Motor neuron (in vitro differentiated cells): ENCODE measurements at regions not wholly inside any gene's neighbourhood (a gene's known extent, or its start where the extent isn't known, plus 50 kb on each side); places are given as distances from the start of the nearest gene placed in this dataset.
"Not testable (repeated sequence)": the region's sequence is repeated elsewhere in the genome, so short reads cannot be mapped to it uniquely, and the experiment has no call there.

Experiments
- ATAC-seq, 8 experiments: fragments of 200-7000 bp; cut with Tn5 transposase; replicated peaks in 6 of 8; 2 replicates each; pipeline ENCODE4 v1.8.0; 2021; ENCODE audit warnings: mild to moderate bottlenecking in 8 of 8, moderate library complexity in 8 of 8
- H3K27ac ChIP-seq, 2 donors: fragments of 250-450 bp; sonication (Bioruptor Pico); 2 replicates each; pipeline ENCODE4 v1.9.0; 2021; ENCODE audit warnings: antibody characterized with exemption in 2 of 2, mild to moderate bottlenecking in 2 of 2, moderate library complexity in 1 of 2
- H3K4me1 ChIP-seq, 2 donors: fragments of 250-450 bp; sonication (Bioruptor Pico); replicated peaks in 1 of 2; 2 replicates each; pipeline ENCODE4 v1.6.1; 2021; ENCODE audit warnings: antibody characterized with exemption in 2 of 2, mild to moderate bottlenecking in 2 of 2, moderate library complexity in 1 of 2
- H3K4me3 ChIP-seq, 5 donors: fragments of 250-450 bp; sonication (Bioruptor Pico); 2 replicates each; pipeline ENCODE4 v1.9.0; 2021; ENCODE audit warnings: antibody characterized with exemption in 5 of 5, mild to moderate bottlenecking in 5 of 5, moderate library complexity in 4 of 5
- WGBS, 10 experiments: fragments of 450-650 bp; shearing (Covaris generic); methylation state at CpG; one replicate each; pipeline ENCODE4 v1.0.0; 2022; 5-methylcytosine and 5-hydroxymethylcytosine counted together
- in situ Hi-C, 9 experiments: fragments of 400-800 bp; cut with MboI; loops; one replicate each; pipeline ENCODE4 v1.15.0; 2021; ENCODE audit warnings: low sequenced_read_pairs in 9 of 9, low pct_unique_long_range_greater_than_20kb in 2 of 9; ENCODE audit not compliant: unreplicated experiment in 9 of 9

GRCh38 chr2:87439617-87440204 lies 308.2 kb upstream of the PLGLB2 start:
- H3K27ac ChIP-seq, H3K4me1 ChIP-seq, H3K4me3 ChIP-seq, in situ Hi-C loops: not testable (repeated sequence)
- ATAC-seq: peak in 6 of 8 experiments; percentile 39 to 97 (median 80)
- no CpG with 5 or more reads among the region's 7 CpGs for WGBS, 10 experiments

GRCh38 chr2:87440650-87441049 lies 307.2 kb upstream of the PLGLB2 start:
- H3K4me1 ChIP-seq, H3K4me3 ChIP-seq, H3K27ac ChIP-seq, in situ Hi-C loops: not testable (repeated sequence)
- ATAC-seq: peak in 2 of 8 experiments; percentile 56 to 84
- no CpG with 5 or more reads among the region's 2 CpGs for WGBS, 10 experiments

GRCh38 chr2:87441375-87441774 lies 306.5 kb upstream of the PLGLB2 start:
- H3K4me3 ChIP-seq, H3K27ac ChIP-seq, H3K4me1 ChIP-seq, in situ Hi-C loops, ATAC-seq: not testable (repeated sequence)
- no CpG with 5 or more reads among the region's 6 CpGs for WGBS, 10 experiments

- WGBS, 10 experiments: no CpG with 5 or more reads among the region's 6 CpGs
- ATAC-seq, in situ Hi-C loops, H3K4me3 ChIP-seq, H3K27ac ChIP-seq, H3K4me1 ChIP-seq: not testable (repeated sequence)
Measured at GRCh38 chr2:87442983-87443577, 304.8 kb upstream of the PLGLB2 start.

- ATAC-seq, in situ Hi-C loops, H3K4me1 ChIP-seq, H3K4me3 ChIP-seq, H3K27ac ChIP-seq: not testable (repeated sequence)
- WGBS, 10 experiments: 80 to 100% (median 100%) methylated on average over 1 of the region's 3 CpGs; no CpG with 5 or more reads in 6 of the 10 experiments
Measured at GRCh38 chr2:87444951-87445350, 302.9 kb upstream of the PLGLB2 start.

GRCh38 chr2:87445613-87446312 lies 302.1 kb upstream of the PLGLB2 start:
- WGBS, 10 experiments: no CpG with 5 or more reads among the region's 5 CpGs
- H3K27ac ChIP-seq: not testable (repeated sequence)

GRCh38 chr2:87446313-87446696 lies 301.6 kb upstream of the PLGLB2 start:
- H3K4me3 ChIP-seq, in situ Hi-C loops, H3K4me1 ChIP-seq, ATAC-seq, H3K27ac ChIP-seq: not testable (repeated sequence)
- no CpG with 5 or more reads among the region's 1 CpG for WGBS, 10 experiments

More at GRCh38 chr2:87445613-87446312, 302.1 kb upstream of the PLGLB2 start:
- in situ Hi-C loops, H3K4me3 ChIP-seq, H3K4me1 ChIP-seq: not testable (repeated sequence)
- peak in 3 of 8 experiments; percentile 41 to 73 (median 70) for ATAC-seq

- peak in 3 of 8 experiments; percentile 41 to 59 (median 58) for ATAC-seq
- in situ Hi-C loops, H3K4me3 ChIP-seq, H3K4me1 ChIP-seq, H3K27ac ChIP-seq: not testable (repeated sequence)
- no CpG with 5 or more reads among the region's 3 CpGs for WGBS, 10 experiments
Measured at GRCh38 chr2:87449462-87449980, 298.4 kb upstream of the PLGLB2 start.

- ATAC-seq, H3K4me1 ChIP-seq, H3K27ac ChIP-seq, in situ Hi-C loops, H3K4me3 ChIP-seq: not testable (repeated sequence)
- no CpG with 5 or more reads among the region's 4 CpGs for WGBS, 10 experiments
Measured at GRCh38 chr2:87452193-87452592, 295.7 kb upstream of the PLGLB2 start.

GRCh38 chr2:87452861-87453260 lies 295.0 kb upstream of the PLGLB2 start:
- in situ Hi-C loops, ATAC-seq, H3K4me3 ChIP-seq, H3K4me1 ChIP-seq, H3K27ac ChIP-seq: not testable (repeated sequence)
- WGBS, 10 experiments: no CpG with 5 or more reads among the region's 1 CpG

GRCh38 chr2:87453965-87454364 lies 293.9 kb upstream of the PLGLB2 start:
- H3K27ac ChIP-seq, H3K4me3 ChIP-seq, H3K4me1 ChIP-seq, in situ Hi-C loops: not testable (repeated sequence)
- WGBS, 10 experiments: 80 to 100% methylated on average over 1 of the region's 1 CpG; no CpG with 5 or more reads in 8 of the 10 experiments
- ATAC-seq: peak in 2 of 8 experiments; percentile 4 to 12

GRCh38 chr2:87454421-87454820 lies 293.5 kb upstream of the PLGLB2 start:
- WGBS, 10 experiments: 0 to 100% (median 93%) methylated on average over 1 of the region's 2 CpGs; no CpG with 5 or more reads in 4 of the 10 experiments
- in situ Hi-C loops, H3K4me1 ChIP-seq, H3K27ac ChIP-seq, H3K4me3 ChIP-seq: not testable (repeated sequence)
- peak in 3 of 8 experiments; percentile 8 to 33 (median 19) for ATAC-seq

- 67% methylated on average over 1 of the region's 13 CpGs; no CpG with 5 or more reads in 9 of the 10 experiments for WGBS, 10 experiments
- H3K4me3 ChIP-seq, H3K4me1 ChIP-seq, in situ Hi-C loops, H3K27ac ChIP-seq: not testable (repeated sequence)
- peak; percentile 50 to 99 (median 98) for ATAC-seq
Measured at GRCh38 chr2:87455209-87455853, 292.6 kb upstream of the PLGLB2 start.
